HepG2 (cell line): ENCODE measurements at regions not wholly inside any gene's neighbourhood (a gene's known extent, or its start where the extent isn't known, plus 50 kb on each side); places are given as distances from the start of the nearest gene placed in this dataset.
A peak's percentile ranks its signal among the peaks of the same experiment; 100 is the strongest.

Experiments used
- ADNP ChIP-seq: sonication (generic); formaldehyde crosslinking; IDR thresholded peaks from 2 replicates; pipeline ENCODE4 v1.4.0; 2020; ENCODE audit warnings: missing genetic modification reagents
- ATF4 ChIP-seq, 2 experiments: fragments of 450-650 bp in 1 of 2; sonication (generic) in 1 of 2; formaldehyde crosslinking; IDR thresholded peaks; 2 replicates each; pipeline versions ENCODE4 v1.5.0 to v1.8.0; 2020 to 2022; ENCODE audit warnings: mild to moderate bottlenecking in 1 of 2, missing genetic modification reagents in 1 of 2
- BATF2 ChIP-seq: sonication (generic); formaldehyde crosslinking; IDR thresholded peaks from 2 replicates; pipeline ENCODE4 v1.8.0; 2022; ENCODE audit warnings: mild to moderate bottlenecking, missing genetic modification reagents, moderate library complexity
- CBX5 ChIP-seq: sonication (generic); formaldehyde crosslinking; IDR thresholded peaks from 2 replicates; pipeline ENCODE4 v1.4.0; 2020; ENCODE audit warnings: missing genetic modification reagents, borderline replicate concordance
- EEA1 ChIP-seq: sonication (generic); formaldehyde crosslinking; IDR thresholded peaks from 2 replicates; pipeline ENCODE4 v1.5.1; 2020; ENCODE audit warnings: mild to moderate bottlenecking, missing genetic modification reagents, borderline replicate concordance
- HES4 ChIP-seq: sonication (generic); formaldehyde crosslinking; IDR thresholded peaks from 2 replicates; pipeline ENCODE4 v1.9.0; 2021; ENCODE audit warnings: mild to moderate bottlenecking, missing genetic modification reagents, borderline replicate concordance
- HNRNPUL1 ChIP-seq: fragments of 200-400 bp; formaldehyde crosslinking; IDR thresholded peaks from 2 replicates; pipeline ENCODE4 v1.6.1; 2017; ENCODE audit warnings: low read depth, mild to moderate bottlenecking, low read length, moderate library complexity
- MAF1 ChIP-seq: sonication (generic); formaldehyde crosslinking; IDR thresholded peaks from 2 replicates; pipeline ENCODE4 v1.5.0; 2020; ENCODE audit warnings: missing genetic modification reagents, borderline replicate concordance
- MBD4 ChIP-seq: IDR thresholded peaks from 2 replicates; pipeline ENCODE4 v1.6.1; 2012; ENCODE audit warnings: low read length, inconsistent platforms, borderline replicate concordance
- MED1 ChIP-seq: sonication (generic); formaldehyde crosslinking; IDR thresholded peaks from 2 replicates; pipeline ENCODE4 v1.4.0; 2020; ENCODE audit warnings: missing genetic modification reagents
- RFXANK ChIP-seq: IDR thresholded peaks from 2 replicates; pipeline ENCODE4 v1.6.1; 2016
- SALL1 ChIP-seq: sonication (generic); formaldehyde crosslinking; IDR thresholded peaks from 2 replicates; pipeline ENCODE4 v1.8.0; 2022; ENCODE audit warnings: mild to moderate bottlenecking, missing genetic modification reagents
- ZBTB21 ChIP-seq: sonication (generic); formaldehyde crosslinking; IDR thresholded peaks from 2 replicates; pipeline ENCODE4 v1.4.0; 2020; ENCODE audit warnings: missing genetic modification reagents
- ZFP36 ChIP-seq: fragments of 150-350 bp; IDR thresholded peaks from 2 replicates; pipeline ENCODE4 v1.6.1; 2018; ENCODE audit warnings: borderline replicate concordance, low read length, low read depth; ENCODE audit not compliant: partially characterized antibody
- ZNF709 ChIP-seq: sonication (generic); formaldehyde crosslinking; IDR thresholded peaks from 2 replicates; pipeline ENCODE4 v1.5.0; 2020; ENCODE audit warnings: mild to moderate bottlenecking, missing genetic modification reagents
- ZNF83 ChIP-seq: sonication (generic); formaldehyde crosslinking; IDR thresholded peaks from 2 replicates; pipeline ENCODE4 v1.4.0; 2020; ENCODE audit warnings: missing genetic modification reagents, mild to moderate bottlenecking, borderline replicate concordance
- TF ChIP-seq, protein P1 (sequence below): sonication (generic); formaldehyde crosslinking; IDR thresholded peaks from 2 replicates; pipeline ENCODE4 v1.4.0; 2020; ENCODE audit warnings: mild to moderate bottlenecking, missing genetic modification reagents
- TF ChIP-seq, protein P2 (sequence below): sonication (generic); formaldehyde crosslinking; IDR thresholded peaks from 2 replicates; pipeline ENCODE4 v1.4.0; 2020; ENCODE audit warnings: missing genetic modification reagents
- TF ChIP-seq, protein P3 (sequence below): sonication (generic); formaldehyde crosslinking; IDR thresholded peaks from 2 replicates; pipeline ENCODE4 v1.8.0; 2022; ENCODE audit warnings: missing genetic modification reagents, mild to moderate bottlenecking, borderline replicate concordance

DNA sequence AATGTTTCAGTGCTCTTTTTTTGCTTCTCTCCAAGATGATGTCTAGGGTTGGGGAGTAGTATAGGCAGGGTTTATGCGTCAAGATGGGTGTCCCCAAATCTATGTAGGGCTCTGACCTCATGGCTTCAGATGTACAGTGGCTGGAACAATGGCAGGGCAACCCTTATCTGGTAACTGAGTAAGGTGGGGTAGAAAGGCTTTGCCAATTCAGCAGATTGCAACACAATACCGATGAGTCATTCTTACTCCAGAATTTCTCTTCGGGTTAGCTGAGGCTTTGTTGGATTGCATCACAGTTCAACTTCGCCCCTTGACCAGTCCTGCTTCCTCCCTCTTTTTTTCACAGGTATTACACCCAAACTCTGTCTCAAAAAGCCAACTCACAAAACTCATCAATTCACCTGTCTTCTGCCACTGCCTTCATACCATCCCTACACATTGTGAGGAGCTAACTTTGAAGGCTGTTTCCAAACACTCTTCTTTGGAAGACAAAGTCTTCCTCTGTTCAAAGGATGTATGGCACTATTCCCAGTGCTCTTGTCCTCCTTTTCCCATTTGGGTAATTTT is 190.2 kb upstream of the CNOT2 start (continued):
- TF ChIP-seq, protein P1, sequence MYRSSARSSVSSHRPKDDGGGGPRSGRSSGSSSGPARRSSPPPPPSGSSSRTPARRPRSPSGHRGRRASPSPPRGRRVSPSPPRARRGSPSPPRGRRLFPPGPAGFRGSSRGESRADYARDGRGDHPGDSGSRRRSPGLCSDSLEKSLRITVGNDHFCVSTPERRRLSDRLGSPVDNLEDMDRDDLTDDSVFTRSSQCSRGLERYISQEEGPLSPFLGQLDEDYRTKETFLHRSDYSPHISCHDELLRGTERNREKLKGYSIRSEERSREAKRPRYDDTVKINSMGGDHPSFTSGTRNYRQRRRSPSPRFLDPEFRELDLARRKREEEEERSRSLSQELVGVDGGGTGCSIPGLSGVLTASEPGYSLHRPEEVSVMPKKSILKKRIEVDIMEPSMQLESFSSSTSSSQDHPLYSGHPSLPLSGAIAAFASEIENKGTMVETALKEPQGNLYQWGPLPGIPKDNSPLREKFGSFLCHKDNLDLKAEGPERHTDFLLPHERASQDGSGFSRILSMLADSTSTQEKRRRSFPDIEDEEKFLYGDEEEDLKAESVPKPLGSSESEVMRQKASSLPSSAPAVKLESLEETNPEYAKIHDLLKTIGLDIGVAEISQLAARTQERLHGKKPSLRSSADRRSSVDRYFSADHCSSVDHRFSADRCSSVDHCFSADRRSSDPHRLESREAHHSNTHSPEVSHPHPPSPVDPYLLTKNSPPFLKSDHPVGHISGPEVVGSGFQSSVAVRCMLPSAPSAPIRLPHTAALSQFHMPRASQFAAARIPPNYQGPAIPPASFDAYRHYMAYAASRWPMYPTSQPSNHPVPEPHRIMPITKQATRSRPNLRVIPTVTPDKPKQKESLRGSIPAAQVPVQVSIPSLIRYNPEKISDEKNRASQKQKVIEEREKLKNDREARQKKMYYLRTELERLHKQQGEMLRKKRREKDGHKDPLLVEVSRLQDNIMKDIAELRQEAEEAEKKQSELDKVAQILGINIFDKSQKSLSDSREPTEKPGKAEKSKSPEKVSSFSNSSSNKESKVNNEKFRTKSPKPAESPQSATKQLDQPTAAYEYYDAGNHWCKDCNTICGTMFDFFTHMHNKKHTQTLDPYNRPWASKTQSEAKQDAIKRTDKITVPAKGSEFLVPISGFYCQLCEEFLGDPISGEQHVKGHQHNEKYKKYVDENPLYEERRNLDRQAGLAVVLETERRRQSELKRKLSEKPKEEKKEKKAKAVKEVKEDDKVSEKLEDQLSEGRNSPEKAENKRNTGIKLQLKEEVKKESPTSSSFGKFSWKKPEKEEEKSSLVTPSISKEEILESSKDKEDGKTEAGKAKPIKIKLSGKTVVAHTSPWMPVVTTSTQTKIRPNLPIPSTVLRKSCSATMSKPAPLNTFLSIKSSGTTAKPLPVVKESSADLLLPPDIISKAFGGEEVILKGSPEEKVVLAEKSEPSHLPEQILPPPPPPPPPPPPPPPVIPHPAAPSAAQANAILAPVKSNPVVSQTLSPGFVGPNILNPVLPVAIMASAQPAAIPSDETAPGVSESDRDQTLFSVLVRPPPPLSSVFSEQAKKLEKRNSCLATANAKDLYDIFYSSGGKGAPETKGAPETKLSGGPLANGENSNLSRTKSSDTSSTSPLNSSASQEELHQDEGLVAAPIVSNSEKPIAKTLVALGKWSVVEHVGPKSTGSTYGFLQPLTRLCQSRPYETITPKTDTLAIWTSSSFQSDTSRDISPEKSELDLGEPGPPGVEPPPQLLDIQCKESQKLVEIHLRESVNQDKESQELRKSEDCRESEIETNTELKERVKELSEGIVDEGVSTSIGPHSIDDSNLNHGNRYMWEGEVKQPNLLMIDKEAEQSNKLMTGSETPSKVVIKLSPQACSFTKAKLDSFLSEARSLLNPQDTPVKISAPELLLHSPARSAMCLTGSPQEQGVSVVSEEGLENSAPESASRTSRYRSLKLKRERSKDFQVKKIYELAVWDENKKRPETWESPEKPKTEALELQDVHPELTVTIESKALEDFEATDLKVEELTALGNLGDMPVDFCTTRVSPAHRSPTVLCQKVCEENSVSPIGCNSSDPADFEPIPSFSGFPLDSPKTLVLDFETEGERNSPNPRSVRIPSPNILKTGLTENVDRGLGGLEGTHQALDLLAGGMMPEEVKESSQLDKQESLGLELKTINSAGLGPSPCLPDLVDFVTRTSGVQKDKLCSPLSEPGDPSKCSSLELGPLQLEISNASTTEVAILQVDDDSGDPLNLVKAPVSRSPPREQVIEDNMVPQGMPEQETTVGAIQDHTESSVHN (CRISPR knock-in tag), result no peak
- TF ChIP-seq SALL1 (CRISPR knock-in tag) (peak; percentile 44; the same call in 1 of the 2 replicates), MBD4 (no peak), ZNF83 (CRISPR knock-in tag) (no peak), EEA1 (CRISPR knock-in tag) (no peak), ADNP (CRISPR knock-in tag) (no peak), HNRNPUL1 (no peak), ZFP36 (no peak), ATF4 (CRISPR knock-in tag; IDR thresholded peaks at IDR 0.05) (peak in 1 of 2 experiments; percentile 91; a peak in 2 of 4 replicates), BATF2 (no peak), ZNF709 (no peak), MAF1 (CRISPR knock-in tag) (no peak), HES4 (CRISPR knock-in tag) (no peak), ZBTB21 (CRISPR knock-in tag) (peak; percentile 30; the same call in 1 of the 2 replicates), RFXANK (CRISPR knock-in tag) (no peak), MED1 (0 out of 2 replicates have a peak, but pooled peaks have one; percentile 32), CBX5 (peak; percentile 74; the same call in 1 of the 2 replicates)
- TF ChIP-seq, protein P2, sequence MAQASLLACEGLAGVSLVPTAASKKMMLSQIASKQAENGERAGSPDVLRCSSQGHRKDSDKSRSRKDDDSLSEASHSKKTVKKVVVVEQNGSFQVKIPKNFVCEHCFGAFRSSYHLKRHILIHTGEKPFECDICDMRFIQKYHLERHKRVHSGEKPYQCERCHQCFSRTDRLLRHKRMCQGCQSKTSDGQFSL (CRISPR knock-in tag), result no peak
- TF ChIP-seq, protein P3, sequence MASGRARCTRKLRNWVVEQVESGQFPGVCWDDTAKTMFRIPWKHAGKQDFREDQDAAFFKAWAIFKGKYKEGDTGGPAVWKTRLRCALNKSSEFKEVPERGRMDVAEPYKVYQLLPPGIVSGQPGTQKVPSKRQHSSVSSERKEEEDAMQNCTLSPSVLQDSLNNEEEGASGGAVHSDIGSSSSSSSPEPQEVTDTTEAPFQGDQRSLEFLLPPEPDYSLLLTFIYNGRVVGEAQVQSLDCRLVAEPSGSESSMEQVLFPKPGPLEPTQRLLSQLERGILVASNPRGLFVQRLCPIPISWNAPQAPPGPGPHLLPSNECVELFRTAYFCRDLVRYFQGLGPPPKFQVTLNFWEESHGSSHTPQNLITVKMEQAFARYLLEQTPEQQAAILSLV (CRISPR knock-in tag), result no peak
